Lower leg skin (tissue), 4 donors: ENCODE measurements at regions not wholly inside any gene's neighbourhood (a gene's known extent, or its start where the extent isn't known, plus 50 kb on each side); places are given as distances from the start of the nearest gene placed in this dataset.

ENCODE experiments used
- DNase-seq, 2 donors: peaks; one replicate each; pipeline ENCODE4 v3.0.0-alpha.2; 2019; ENCODE audit warnings: low spot score in 2 of 2
- H3K4me3 ChIP-seq: fragments of 200-600 bp; sonication (generic); 2 replicates; pipeline ENCODE4 v1.5.1; 2017; ENCODE audit warnings: mild to moderate bottlenecking, low read depth; ENCODE audit not compliant: poor library complexity, severe bottlenecking
- CTCF ChIP-seq, 3 donors: fragments of 450-650 bp; IDR thresholded peaks; one replicate each; pipeline ENCODE4 v1.5.1; 2016; ENCODE audit warnings: antibody characterized with exemption in 3 of 3, mild to moderate bottlenecking in 3 of 3, moderate library complexity in 2 of 3
- POLR2A ChIP-seq, 2 donors: fragments of 450-650 bp; IDR thresholded peaks; one replicate each; pipeline ENCODE4 v1.6.1; 2016 to 2017; ENCODE audit warnings: antibody characterized with exemption in 2 of 2, mild to moderate bottlenecking in 1 of 2, moderate library complexity in 1 of 2
- WGBS, 2 donors: methylation state at CpG; one replicate each; pipeline ENCODE4 v1.1.5; 2018; 5-methylcytosine and 5-hydroxymethylcytosine counted together
- intact Hi-C: fragments of 100-400 bp; cut with DNase I; formaldehyde crosslinking; loops from one replicate; pipeline ENCODE4 v1.15.0; 2023; ENCODE audit warnings: low total_unique reads

GRCh38 chr14:25765909-25766308 lies 716.0 kb upstream of the STXBP6 start:
- intact Hi-C loops = no loop called here
- H3K4me3 ChIP-seq = no peak overlapping the region
- WGBS, 2 donors = 86 to 88% methylated on average over 3 of the region's 3 CpGs
- no peak for TF ChIP-seq POLR2A (IDR thresholded peaks at IDR 0.05)
- no peak for TF ChIP-seq CTCF (IDR thresholded peaks at IDR 0.05)
- DNase-seq = no peak

GRCh38 chr14:25759920-25760655 lies 710.1 kb upstream of the STXBP6 start:
- H3K4me3 ChIP-seq = no peak overlapping the region
- intact Hi-C loops = no loop called here
- DNase-seq = no peak
- WGBS, 2 donors = 67 to 72% methylated on average over 9 of the region's 9 CpGs
- TF ChIP-seq CTCF (IDR thresholded peaks at IDR 0.05) = no peak
- TF ChIP-seq POLR2A (IDR thresholded peaks at IDR 0.05) = no peak

DNA sequence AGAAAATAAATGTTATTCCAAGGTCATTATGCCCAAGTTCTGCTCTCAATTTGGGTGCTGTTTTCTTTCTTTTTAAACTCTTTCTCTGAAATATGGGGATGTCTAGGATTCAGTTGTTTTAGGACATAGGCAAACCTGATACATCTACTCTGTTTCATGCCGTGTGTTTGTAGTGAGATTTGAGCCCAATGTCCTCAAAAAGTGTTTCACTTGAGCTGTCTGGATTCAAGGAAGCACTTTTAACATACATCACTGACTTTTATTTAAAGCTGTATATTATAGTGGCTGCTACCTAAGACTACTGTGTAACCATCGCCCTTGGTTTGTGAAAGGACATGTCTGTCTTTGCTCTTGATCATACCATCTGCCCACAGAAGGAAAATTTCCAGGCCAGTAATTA lies 709.3 kb upstream of the STXBP6 start:
- WGBS, 2 donors = 65 to 69% methylated on average over 2 of the region's 2 CpGs
- TF ChIP-seq CTCF (IDR thresholded peaks at IDR 0.05) = no peak
- TF ChIP-seq POLR2A (IDR thresholded peaks at IDR 0.05) = no peak
- DNase-seq = no peak
- intact Hi-C loops = no loop called here
- no peak overlapping the region for H3K4me3 ChIP-seq

- H3K4me3 ChIP-seq = no peak overlapping the region
- no peak for DNase-seq
- TF ChIP-seq POLR2A (IDR thresholded peaks at IDR 0.05) (no peak), CTCF (IDR thresholded peaks at IDR 0.05) (no peak)
- intact Hi-C loops = no loop called here
- WGBS, 2 donors = 78 to 90% methylated on average over 3 of the region's 3 CpGs
Observed at GRCh38 chr14:25757364-25757763, 707.4 kb upstream of the STXBP6 start.

DNA sequence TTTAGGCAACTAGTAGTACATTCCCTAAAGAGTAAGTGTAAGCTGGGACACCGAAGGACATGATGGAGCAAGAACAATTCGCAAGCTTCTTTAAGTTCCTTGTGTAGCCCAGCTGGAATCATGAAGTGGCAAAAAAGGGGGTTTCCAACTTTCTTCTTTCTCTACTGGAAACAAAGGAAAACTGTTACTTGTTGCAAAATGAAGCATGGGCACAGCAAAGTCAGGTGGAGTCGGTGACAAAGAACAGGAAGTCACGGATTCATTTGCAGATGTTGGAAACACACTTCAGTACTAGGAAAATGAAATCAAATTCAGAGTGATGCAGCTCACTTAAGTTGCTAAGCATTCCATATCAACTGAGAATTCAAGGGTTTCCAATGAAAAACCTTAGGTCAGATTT lies 706.9 kb upstream of the STXBP6 start:
- WGBS, 2 donors = 59 to 68% methylated on average over 4 of the region's 4 CpGs
- no peak for TF ChIP-seq CTCF (IDR thresholded peaks at IDR 0.05)
- no peak for TF ChIP-seq POLR2A (IDR thresholded peaks at IDR 0.05)
- no peak overlapping the region for H3K4me3 ChIP-seq
- intact Hi-C loops = no loop called here
- no peak for DNase-seq

- intact Hi-C loops = no loop called here
- H3K4me3 ChIP-seq = no peak overlapping the region
- WGBS, 2 donors = 65% methylated on average over 4 of the region's 4 CpGs
- no peak for TF ChIP-seq CTCF (IDR thresholded peaks at IDR 0.05)
- TF ChIP-seq POLR2A (IDR thresholded peaks at IDR 0.05) = no peak
- DNase-seq = no peak
Observed at GRCh38 chr14:25753130-25753529, 703.2 kb upstream of the STXBP6 start.
